Lung microvascular endothelial cell (primary cell): ENCODE measurements at regions not wholly inside any gene's neighbourhood (a gene's known extent, or its start where the extent isn't known, plus 50 kb on each side); places are given as distances from the start of the nearest gene placed in this dataset.
"Not testable (repeated sequence)": the region's sequence is repeated elsewhere in the genome, so short reads cannot be mapped to it uniquely, and the experiment has no call there.

Experiments
- DNase-seq, 2 donors: peaks; one replicate each; pipeline versions ENCODE4 v3.0.0 to v3.0.0-alpha.2; 2010; ENCODE audit warnings: low read depth in 2 of 2

DNA sequence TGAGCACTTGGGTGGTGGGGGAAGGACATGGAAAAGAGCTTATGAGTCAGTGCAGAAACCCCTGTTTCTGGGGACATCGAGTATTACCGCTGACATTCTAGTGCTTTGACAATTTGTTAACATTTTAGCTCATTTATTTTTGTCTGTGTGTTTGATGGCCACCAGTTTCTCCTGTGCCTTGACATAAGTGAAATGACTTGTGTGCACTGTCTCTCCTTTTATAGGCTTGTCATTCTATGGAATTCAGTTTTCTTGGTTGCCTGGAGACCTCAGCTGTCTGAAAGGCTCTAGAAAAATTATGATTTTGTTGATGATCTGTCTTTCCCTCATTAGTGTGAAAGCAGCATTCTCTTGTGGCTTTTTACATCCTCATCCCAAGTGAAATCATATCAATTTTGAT, 190.0 kb upstream of the SMIM30 start:
- DNase-seq, result no peak

- DNase-seq, result no peak
Measured at GRCh38 chr7:113307147-113307546, 188.8 kb upstream of the SMIM30 start.

DNA sequence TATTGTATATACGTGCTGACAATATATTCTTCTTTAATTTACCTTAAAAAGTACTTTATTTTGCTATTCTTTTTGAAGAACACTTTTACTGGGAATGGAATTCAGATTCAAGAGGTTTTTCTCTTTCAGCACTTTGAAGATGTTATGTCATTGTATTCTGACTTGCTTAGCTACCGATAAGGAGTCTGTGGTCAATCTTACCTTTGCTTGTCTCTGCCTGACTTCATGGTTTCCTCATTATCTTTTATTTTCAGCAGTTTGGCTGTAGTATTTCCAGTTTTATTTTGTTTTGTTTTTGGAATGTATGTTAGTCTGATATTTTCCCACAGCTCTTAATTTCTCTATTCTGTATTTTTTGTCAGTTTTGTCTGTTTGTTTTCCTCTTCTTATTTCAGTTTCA, 187.9 kb upstream of the SMIM30 start:
- no peak for DNase-seq

GRCh38 chr7:113304104-113304503, 185.8 kb upstream of the SMIM30 start:
- DNase-seq, result no peak

DNA sequence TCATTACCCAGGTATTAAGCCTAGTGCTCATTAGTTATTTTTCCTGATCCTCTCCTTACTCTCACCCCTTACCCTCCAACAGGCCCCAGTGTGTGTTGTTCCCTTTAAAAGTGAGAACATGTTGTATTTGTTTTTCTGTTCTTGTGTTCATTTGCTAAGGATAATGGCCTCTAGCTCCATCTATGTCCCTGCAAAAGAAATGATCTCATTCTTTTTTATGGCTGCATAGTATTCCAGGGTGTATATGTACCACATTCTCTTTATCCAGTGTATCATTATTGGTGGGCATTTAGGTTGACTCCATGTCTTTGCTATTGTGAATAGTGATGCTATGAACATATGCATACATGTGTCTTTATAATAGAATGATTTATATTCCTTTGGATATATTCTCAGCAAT, 185.0 kb upstream of the SMIM30 start:
- not testable (repeated sequence) for DNase-seq

DNA sequence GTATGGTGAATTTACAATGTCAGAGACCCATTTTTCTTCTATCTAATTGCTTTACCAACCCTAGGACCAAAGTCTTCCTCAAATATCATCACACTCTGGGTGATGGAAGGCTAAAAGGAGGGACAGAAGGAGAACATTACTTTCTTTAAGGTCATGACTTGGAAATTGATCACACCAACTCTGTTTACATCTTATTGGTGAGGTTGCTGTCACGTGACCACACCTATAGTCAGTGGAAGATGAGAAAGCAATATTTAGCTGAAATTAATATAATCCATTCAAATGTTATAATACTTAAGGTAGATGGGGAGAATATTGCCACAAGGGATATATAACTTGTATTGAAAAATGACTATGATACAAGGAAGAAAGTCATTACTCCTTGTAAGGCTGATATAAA, 183.6 kb upstream of the SMIM30 start:
- DNase-seq, result no peak

- DNase-seq, result no peak
Measured at GRCh38 chr7:113301141-113301540, 182.8 kb upstream of the SMIM30 start.

DNA sequence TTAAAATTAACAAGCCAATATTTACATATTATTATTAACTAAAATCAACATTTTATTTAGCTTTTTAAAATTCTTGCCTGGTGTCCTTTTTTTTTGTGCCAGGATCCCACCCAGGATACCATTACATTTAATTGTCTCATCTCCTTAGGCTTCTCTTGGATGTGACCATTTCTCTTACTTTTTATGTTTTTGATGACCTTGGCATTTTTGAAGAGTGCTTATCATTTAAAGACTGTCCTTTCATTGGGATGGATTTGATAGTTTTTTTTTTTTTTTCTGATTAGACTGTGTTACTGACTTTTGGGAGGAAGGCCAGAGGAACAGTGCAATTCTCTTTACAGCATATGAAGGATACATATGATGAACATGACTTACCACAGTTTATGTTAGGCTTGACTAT, 181.4 kb upstream of the SMIM30 start:
- no peak for DNase-seq

DNA sequence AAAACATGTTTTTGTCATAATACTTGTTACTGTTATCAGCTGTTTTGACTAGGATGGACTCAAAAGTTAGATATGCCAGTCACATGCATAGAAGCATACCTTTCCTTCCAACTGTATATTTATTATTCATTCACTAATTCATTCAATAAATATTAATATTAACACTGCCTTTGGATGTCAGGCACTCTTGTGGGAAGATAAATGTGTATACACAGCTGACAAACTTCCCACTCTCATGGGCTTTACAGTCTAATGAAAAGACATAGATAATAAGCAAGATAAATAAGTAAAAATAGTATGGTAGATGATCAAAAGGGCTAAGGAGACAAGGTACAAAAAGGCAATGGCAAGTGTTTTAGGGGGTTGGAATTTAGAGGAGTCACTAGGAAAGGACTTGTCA, 180.1 kb upstream of the SMIM30 start:
- DNase-seq, result no peak

GRCh38 chr7:113294750-113295149, 176.4 kb upstream of the SMIM30 start:
- DNase-seq, result no peak

DNA sequence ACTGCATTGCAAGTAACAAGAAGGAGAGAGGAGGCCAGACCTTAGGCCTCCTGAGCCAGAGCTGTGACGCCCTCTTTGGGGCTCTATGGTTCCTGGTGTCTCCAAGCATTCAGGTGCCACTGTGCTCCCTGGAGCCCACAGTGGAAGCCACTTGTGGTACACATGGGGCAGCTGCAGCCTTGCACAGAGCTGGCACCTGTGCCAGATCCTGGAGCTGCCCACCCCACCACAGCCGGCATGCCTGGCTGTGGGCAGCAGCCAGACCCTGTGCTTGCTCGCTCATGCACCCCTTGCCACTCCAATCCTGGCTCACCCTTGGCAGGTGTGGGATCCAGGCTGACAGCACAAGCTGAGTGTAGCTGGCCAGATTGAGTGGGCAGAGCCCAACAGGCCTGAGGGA, 173.8 kb upstream of the SMIM30 start:
- DNase-seq, result no peak

- DNase-seq, result no peak
Measured at GRCh38 chr7:113291058-113291457, 172.7 kb upstream of the SMIM30 start.

GRCh38 chr7:113289140-113289740, 170.9 kb upstream of the SMIM30 start:
- peak; percentile 19 to 39 for DNase-seq

DNA sequence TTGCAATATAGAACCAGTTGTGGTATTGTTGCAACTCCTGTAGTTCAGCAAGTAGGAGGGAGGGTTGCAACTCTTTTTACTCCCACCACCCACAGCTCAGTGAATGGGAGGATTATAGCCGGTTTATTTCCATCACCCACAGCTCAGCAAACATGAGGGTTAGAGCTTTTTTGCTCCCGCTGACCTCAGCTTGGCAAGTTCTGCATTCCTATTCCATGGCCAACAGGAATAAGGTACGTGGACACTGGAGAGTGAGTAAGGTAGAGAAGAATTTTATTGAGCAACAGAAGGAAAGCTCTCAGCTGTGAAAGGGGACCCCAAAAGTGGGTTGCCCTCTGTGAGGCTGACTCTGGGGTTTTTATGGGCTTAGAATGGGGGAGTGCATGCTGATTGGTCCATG, 167.1 kb upstream of the SMIM30 start:
- DNase-seq, result no peak

GRCh38 chr7:113283861-113284260, 165.5 kb upstream of the SMIM30 start:
- DNase-seq, result no peak

DNA sequence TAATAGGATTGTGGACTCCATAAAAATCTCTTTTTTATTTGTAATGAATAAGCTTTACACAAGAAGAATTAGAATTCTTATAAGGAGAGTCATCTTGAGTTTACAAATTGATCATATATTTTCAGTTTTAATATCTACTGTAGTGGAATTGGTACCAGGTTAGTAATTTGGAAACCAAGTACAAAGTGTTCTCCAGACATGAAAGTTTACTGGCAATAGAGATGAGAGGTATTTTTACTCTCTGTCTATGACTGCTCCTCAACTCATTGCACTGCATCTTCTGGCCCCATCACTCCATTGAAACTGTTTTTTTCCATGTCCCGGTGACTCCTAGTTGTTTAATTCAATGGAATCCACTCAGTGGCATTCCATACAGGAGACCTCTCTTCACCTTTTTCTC, 164.5 kb upstream of the SMIM30 start:
- DNase-seq, result no peak

DNA sequence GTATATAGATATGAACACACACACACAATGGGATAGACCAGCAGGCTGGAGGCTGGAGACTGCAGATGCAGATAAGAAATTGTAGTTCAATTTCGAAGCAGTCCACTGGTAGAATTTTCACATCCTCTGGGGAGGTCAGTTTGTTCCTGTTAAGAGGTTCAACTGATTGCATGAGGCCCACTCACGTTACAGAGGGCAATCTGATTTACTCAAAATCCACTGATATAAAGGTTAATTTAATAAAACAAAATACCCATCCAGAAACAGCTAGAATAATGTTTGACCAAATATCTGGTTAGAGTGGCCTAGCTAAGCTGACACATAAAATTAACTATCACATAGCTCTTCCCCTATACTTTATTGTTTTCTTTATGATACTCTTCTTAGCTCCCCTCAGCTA, 162.9 kb upstream of the SMIM30 start:
- no peak for DNase-seq

DNA sequence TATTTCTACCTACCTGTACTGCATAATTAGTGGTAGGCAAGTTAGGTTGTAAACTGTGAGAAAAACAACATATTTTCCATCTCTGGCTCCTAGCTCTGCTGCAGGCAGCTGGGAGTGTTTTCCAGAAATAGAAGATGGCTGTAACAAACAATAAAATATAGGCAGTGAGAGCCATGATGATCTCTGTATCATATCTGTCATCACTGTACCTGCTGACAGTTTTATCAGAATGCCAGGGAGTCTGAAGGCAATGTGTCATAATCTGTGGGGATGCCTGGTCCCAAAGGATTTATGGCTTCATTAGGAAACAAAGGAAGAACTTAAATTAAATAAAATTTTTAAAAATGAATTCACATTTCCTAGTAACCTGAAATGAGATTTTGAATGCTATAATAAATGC, 160.9 kb upstream of the SMIM30 start:
- no peak for DNase-seq

DNA sequence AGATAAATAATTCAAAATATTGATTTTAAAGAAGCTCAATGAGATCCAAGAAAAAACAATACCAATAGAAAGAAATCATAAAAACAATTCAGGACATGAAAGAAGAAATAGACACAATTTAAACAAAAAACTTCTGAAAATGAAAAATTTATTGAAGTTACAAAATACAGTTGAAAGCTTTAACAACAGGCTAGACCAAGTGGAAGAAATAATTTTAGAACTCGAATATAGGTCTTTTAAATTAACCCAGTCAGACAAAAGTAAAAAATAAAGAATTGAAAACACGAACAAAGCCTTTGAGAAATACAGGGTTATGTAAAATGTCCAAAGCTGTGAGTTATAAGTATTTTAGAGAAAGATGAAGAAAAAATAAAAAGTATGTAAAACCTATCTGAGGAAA, 152.4 kb upstream of the SMIM30 start:
- no peak for DNase-seq

DNA sequence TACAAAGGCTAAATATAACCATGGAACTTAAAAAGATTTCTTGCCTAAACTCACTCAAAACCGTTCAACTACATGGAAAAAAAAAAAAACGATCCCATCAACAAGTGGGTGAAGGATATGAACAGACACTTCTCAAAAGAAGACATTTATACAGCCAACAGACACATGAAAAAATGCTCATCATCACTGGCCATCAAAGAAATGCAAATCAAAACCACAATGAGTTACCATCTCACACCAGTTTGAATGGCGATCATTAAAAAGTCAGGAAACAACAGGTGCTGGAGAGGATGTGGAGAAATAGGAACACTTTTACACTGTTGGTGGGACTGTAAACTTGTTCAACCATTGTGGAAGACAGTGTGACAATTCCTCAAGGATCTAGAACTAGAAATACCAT, 151.2 kb upstream of the SMIM30 start:
- not testable (repeated sequence) for DNase-seq

GRCh38 chr7:113268757-113269156, 150.4 kb upstream of the SMIM30 start:
- DNase-seq, result no peak

GRCh38 chr7:113267885-113268284, 149.5 kb upstream of the SMIM30 start:
- peak in 1 of 2 donors; percentile 57 for DNase-seq

DNA sequence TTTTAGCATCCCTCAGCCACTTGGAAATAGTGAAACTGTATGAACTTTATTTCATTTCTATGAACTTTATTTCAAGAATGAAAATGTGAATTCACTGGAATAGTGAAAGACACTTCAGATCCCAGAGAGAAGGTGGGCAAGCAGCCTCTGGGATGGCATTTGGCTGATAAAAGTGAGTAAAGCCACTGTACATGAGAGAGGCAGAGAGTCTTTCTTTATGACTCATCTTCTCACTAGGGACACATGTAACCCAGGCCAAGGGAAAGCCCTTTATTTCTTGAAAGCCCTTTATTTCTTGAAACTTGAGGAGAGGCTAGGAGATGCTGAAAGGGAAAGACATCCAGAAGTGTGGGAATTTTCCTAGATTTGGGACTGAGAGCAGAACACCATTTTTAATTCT, 148.9 kb upstream of the SMIM30 start:
- no peak for DNase-seq

GRCh38 chr7:113263749-113264148, 145.4 kb upstream of the SMIM30 start:
- DNase-seq, result no peak
